HG03342 (cell line): ENCODE measurements at regions not wholly inside any gene's neighbourhood (a gene's known extent, or its start where the extent isn't known, plus 50 kb on each side); places are given as distances from the start of the nearest gene placed in this dataset.

Experiments used
- ATAC-seq: cut with Tn5 transposase; IDR thresholded peaks from one replicate; pipeline ENCODE4 v1.9.1; 2021; ENCODE audit warnings: mild to moderate bottlenecking, moderate library complexity; ENCODE audit not compliant: unreplicated experiment

DNA sequence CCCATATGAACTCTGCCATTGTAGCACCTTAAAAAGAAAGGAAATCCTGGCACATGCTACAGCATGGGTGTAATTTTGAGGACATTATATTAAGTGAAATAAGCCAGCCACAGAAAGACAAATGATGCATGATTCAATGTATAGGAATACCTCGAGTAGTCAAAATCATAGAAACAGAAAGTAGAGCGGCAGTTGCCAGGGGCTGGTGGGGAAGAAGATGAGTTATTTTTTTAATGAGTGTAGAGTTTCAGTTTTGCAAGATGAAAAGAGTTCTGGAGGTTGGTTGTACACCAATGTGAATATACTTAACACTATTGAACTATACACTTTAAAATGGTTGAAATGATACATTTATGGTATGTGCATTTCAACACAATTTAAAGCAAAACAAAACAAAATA lies 133.0 kb downstream of the ZDHHC21 start:
- ATAC-seq, result no peak

DNA sequence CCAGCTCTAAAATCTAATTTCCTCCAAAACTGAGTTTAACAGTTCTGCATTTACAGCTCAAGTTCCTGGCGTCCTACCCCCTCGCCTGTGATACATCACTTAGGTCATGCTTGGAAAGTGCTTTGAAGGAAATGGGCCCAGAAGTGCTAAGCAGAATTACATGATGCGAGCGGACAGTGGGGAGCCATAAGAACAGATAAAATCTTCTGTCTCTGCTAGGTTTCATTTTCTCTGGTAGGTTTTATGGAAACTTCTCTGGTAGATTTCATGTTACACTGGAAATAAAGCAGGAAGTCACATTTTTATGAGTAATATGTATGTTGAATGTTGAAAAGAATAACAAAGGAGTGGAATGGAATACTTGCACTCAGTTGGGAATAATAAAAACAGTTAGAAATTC lies 138.3 kb downstream of the ZDHHC21 start:
- no peak for ATAC-seq

DNA sequence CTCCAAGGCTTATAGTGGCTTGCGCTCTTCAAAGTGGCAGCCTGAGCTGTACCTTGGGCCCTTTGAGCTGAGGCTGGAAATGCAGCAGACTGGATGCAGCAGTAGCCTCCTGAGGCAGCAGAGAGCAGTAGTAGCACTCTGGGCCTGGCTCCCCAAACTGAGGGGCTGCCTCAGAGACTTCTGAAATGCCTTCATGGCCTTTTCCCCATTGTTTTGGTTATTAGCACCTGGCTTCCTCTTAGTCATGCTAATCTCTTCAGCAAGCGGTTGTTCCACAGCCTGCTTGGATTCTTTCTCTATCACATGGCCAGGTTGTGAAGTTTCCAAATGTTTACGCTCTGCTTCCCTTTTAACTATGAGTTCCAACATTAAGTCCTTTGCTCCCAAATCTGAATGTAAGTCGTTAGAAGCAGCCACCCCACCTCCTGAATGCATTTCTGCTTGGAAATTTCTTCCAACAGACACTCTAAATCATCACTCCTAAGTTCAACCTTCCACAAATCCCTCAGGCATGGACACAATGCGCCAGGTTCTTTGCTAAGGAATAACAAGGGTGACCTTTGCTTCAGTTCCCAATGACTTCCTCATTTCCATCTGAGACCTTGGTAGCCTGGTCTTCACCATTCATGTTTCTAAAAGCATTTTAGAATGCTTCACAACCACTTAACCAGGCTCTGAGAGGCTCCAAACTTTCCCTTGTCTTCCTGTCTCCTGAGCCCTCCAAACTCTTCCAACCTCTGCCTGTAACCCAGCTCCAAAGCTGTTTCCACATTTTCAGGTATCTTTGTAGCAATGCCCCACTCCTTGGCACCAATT lies 145.8 kb downstream of the ZDHHC21 start:
- no peak for ATAC-seq

DNA sequence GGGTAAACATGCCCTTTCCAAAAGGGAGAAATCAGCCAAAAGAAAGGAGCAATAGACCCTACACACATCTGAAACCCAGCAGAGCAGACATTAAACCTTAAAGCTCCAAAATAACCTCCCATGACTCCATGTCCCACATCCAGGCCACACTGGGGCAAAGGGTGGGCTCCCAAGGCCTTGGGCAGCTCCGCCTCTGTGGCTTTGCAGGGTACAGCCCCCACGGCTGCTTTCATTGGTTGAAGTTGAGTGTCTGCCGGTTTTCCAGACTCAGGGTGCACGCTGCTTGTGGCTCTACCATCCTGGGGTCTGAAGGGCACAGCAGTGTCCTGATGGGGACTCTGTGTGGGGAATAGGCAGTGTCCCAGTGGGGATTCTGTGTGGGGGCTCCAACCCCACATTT lies 146.5 kb downstream of the ZDHHC21 start:
- no peak for ATAC-seq

DNA sequence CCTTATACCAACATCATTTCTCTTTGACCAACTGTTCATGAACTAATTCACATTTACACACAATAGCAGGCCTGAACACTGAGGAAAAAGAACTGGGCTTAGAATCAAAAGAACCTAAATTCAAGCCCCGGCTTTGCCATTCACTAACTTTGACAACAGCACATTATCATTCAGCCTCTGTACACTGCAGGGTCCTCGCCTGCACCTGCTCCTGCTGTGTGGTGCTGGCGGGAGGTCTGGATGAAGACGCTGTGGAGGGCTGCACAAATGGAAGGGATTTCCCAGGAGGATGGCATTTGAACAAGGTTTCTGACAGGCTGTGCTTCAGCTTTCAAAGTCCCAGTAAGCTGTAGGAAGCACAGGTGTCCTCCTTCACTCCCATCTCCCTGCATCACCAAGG lies 151.2 kb downstream of the ZDHHC21 start:
- ATAC-seq, result no peak

DNA sequence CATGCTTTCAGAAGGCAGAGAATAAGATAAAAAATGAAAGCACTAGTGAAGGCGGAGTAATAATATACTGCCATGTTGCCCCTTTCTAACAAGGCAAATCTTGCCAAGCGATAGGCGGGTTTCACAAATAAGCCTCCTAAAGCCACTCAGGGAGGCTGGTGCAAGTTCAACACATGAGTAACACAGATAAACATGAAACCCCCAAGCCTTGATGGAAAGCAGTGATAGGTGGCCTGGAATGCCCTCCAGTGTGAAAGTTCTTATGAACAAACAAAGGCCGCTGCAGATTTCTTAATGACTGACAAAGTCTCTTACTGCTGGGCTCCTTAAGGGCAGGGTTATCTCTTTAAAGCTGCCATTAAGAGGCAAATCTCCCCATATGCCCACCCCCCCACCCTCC lies 154.7 kb downstream of the ZDHHC21 start:
- no peak for ATAC-seq

DNA sequence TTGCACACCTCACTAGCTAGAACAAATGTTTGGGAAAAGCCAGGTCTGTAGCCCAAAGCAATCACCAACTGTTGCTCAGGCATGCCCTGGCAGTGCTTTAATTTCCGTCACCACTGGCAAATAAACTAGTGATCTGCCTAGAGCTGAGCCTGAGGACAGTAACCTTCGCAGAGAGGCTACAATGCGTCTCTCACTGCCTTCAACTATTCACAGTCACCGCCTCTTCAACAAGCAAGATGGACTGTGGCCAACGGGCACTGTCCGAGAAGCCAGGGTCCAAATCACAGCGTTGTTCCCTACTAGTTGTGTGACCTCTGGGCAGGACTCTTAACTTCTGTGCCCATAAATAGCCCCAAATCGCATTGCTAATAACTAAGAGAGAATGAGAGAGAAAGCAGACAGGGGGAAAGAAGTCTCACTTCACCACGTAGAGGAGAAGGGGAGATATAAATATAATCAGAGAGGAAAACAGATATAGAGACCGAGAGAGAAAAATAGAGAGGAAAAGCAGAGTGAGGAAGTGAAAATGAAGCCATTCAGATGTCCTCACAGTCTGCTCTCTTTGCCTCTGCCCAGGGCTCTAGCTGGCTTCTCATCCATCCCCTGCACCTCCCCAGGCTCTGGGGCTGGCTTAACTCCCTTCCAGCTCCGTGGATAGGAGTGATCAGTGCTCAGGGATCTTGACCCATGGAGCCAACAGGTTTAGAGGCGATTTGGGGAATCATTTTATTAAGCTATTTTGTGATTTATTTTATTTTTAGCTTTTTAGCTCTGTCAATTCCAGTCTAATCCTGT lies 157.9 kb downstream of the ZDHHC21 start:
- no peak for ATAC-seq

DNA sequence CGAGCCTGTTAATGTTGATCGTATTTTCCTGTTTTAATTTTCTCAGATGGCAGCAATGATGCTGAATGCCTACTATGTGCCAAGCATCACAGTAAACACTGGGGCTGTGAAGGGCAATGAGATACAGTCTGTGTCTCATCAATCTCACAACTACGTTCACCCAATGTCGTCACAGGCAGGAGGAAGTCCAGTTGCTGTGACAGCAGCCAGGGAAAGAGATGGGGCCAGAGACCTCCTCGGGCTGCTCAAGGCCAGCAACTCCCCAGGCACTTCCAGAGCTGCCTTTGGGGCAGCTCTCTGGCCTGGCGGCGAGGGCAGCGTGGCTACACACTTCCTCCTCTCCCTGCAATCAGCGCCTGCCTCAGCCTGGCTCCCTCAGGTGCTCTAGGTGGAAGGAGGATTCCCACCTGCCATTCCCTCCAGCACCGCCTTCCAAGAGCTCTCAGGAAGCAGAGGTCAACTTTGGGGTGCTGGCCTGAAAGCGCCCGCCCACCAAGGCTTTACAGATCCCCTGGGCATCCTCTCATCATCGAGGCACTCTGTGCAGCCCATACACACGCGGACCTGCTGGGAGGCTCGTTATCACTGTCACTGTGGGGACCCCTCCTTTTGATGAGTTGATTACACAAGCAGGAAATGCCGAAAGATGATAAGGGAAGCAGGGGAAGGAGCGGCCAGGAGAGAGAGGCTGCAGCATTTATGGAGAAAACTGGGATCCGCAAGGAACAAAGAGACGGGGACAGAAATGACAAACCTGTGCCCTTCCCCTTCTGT lies 159.2 kb downstream of the ZDHHC21 start:
- ATAC-seq, result no peak

DNA sequence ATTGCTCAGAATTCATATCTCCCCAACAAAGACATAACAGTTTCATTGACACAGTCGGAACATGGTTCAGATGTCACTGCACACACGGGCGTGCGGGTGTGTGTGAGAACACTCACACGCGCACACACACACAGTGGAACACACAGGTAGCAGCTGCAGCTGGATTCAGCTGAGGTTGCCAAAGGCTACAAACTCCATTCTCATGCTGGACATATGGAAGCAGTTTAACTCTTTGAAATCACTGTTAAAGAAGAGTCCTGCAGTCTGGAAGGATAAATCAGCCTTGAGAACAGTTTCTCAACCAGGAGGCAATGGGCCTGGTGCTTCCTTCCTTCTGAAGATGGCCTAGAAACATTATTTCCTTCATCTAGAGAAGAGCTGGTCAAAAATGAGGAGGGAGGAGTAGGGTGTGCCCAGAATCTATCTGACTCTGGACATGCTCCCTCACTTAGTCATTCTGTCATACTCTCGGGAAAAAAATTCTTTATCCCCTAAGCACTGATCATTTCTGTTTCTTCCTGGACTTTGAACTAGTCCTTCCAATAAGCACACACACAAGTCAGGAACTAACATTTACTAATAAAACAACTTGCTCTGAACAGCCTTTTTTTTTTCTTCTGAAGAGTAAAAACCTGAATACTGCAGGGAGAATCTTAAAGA lies 160.6 kb downstream of the ZDHHC21 start:
- no peak for ATAC-seq

DNA sequence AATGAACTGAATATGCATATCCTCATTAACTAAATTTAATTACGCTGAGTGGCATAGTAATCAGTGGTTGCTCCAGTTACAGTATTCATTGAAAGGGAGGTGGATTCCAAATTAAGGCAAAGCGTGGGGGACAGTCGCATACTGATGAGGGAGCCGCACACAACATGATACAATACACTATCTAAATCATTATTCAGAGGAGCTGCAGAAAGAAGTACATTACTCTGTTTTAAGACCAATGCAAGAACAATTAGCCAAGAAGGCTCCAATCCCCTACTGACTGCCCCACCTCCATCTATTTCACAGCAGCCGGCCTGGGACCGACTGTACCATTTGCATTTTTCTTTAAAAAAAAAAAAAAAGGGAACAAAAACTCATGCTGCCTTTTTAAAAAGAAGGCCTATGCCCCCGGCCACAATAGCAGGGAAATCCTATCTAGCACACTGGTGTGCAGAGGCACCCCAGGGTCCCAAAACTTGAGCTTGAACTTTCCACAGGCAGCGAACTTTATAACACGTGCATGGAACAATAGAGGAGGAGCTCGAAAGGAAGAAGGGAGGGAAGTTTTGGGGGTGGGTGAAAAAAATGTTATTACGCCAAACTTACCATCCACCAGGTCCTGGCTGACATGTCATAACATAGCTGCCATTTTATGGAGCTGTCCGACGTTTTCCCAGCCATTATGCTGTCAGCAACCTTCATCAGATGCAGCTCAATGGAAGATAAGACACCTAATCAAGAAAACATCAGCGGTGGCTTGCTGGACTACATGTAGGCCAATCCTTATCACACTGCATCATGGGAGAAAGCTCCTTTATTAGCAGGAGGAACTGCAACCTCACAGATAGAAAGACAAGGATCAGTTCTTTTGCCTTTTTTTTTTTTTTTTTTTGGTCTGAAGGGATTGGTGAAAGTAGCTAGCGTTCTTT lies 161.6 kb downstream of the ZDHHC21 start:
- ATAC-seq, result no peak

DNA sequence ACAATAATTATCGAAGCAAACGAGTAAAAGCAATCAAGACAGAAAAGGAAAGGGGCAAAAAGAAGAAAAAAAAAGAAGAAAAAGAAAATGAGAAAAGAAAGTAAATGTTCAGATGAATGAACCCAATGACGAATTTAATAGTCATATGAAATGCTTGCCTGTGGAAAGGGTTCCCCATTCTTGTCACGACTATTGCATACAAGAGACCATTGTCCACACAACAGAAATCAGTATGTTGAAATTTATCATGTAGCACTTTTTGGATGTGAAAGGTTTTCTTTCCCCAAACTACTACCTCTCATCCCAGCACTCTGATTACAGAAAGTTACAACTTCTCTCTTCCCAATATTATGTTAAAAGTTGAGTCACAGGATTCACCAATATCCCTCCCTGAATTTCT lies 162.4 kb downstream of the ZDHHC21 start:
- no peak for ATAC-seq

DNA sequence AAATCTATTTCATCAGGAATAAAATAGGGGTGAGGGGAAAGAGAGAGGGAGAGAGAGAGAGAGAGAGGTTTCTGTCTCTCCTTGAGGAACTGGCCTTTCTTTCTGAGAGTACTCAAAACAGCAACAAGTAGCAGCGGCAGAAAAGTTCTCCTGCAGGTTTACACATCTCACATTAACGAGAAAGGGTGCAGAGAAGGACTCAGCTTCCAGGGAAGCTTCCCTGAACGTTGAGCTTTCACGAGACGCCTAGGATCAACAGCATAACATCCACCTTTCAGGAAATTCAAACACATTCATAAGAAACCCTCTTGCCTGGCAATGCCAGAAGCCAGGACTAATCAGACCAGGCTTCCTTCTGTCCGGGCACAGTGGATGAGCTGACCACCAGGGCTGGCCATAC lies 162.9 kb downstream of the ZDHHC21 start:
- no peak for ATAC-seq

DNA sequence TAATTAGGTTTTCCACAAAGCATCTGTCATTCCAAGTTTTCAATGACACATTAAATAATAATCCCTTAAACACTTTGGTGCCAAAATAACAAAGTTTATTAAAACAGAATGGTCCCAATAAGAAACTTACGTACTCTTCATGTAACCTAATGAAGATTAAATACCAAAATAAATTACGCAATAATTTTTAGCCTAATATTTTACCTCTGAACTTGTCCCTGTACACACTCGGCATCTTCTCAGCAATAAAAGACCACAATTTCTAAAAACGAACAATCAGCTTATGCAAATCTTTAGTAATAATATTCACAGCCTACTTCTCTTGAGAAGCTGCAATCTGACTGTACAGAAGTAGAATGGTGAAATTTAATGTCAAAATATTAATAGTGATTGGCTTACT lies 163.6 kb downstream of the ZDHHC21 start:
- ATAC-seq, result no peak

DNA sequence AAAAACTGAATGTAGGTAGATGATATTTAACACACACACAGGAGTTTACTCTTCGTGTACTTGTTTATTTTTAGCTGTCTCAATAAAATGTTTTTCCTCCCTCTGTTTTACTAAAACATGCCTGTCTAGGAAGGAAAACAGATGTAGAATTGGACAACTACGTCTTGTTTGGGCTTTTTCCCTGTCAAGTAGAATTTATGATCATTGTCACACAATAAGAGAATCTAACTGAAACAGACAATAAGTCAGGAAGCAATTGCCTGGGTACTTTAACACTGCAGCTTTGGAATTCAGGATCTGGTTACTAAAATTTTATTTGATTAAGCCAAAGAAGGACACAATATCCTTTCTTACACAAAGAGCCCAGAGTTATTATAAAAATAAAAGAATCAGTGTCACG lies 164.2 kb downstream of the ZDHHC21 start:
- ATAC-seq, result no peak

DNA sequence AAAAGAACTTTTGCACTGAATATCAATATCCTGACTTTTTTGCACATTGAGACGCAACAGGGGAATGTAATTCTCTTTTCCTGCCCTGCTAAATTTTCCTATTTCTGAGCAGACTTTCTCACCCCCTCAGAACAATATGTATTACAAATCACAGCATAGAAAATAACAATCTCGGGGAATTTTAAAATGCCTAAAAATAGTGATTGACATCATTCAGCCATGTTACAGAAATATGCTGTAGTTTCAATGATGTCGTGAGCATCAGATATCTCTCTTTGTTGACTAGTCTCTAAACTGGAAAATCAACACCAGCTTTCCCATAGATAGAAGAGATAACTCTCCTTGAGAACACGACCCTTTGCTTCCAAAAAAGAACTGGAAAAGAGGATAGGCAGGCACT lies 166.7 kb downstream of the ZDHHC21 start:
- no peak for ATAC-seq

DNA sequence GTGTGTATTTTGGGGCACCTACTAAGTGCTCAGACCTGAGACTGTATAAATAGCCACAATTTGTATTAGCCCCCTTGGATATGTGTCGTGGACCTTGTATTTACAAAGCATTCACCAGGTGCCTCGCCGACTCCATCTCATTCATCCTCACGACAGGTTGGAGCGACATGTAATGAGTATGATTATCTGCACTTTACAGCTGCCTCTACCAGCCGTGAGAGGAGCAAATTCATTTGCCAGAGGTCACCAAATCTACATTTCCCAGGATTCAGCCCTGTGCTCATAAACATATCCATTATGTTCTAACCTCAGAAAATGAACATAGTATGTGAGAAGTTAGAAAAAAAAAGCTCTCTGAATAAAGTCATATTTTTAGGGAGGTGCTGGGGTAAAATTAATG lies 167.4 kb downstream of the ZDHHC21 start:
- ATAC-seq, result no peak

DNA sequence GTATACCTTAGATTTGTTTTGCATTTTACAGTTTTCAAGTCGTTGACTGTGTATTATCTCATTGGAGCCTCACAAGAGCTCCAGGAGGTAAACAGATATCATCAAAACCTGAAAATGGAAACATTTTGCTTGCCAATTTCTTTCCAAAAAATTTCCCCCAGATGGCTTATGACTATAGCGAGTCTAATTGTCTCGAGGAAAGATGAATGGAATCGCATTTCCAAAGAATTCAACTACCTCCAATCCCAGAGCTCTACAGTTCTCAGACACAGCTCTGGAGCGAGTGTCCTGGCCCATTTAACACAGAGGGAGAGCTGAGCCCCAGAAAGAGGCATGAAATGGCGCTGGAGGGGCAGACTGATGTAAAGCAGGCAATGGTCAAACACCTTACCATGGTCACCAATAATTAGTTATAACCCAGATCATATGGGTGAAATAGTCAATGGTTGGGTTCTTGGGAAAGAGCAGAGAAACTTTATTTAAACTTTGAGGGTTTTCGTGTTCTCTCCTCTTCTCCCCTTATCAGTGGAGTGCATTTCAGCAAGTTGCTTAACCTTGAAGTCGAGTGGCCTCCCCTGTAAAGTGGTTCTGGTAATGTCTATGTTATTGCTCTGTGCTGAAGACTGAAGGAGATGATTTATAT lies 168.2 kb downstream of the ZDHHC21 start:
- no peak for ATAC-seq

DNA sequence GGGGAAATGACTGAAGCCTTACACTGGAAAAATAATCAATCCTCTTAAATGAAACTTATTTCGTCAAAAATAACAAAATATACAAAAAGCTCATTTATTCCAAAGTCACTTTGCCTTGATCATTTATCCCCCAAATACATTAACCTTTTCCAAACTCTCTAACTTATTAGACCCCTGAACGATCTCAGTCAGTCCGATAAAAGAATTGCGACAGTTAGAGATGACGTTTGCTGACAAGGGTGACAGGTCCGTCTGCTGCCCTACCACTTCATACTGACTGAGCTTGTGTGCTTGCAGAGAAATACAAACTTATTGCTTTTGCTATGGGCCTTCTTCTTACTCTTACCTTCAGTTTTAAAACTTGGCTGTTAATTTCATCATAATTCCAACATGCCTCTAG lies 169.7 kb downstream of the ZDHHC21 start:
- ATAC-seq, result no peak

DNA sequence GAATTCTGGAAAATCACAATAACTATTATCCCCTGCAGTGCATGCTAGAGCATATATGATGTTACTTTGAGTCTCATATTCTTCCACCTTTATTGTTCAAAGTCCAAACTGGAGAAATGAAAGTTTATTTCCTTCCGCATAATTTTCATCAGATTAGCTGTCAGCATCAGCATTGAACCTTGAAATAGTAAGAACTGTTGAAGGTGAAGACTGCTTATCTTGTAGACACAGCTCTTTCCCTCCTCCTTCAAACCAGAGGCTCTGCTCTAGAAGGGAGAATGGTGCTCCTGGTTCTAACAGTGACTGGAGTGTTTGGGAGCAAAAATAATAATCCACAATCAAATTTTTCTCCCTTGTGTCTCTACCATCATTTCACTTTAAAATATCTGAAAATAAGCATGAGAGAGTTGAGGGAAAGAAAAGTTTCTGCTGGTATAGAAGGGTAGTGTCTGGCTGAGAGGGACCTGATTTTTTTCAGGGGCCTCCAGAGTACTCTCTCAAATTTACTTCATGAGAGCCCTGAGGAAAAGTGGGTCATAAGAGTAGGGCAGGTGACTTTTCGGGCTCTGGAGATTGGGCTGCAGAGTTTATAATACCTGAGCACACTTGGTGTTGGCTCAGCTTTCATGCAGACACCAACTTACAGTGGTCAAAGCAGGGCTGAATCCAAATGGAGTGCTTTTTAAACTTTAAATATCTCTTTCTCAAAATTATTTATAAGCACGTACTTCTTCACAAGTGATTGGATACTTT lies 170.4 kb downstream of the ZDHHC21 start:
- ATAC-seq, result no peak
